ENCODE measurements at regions not wholly inside any gene's neighbourhood (a gene's known extent, or its start where the extent isn't known, plus 50 kb on each side); places are given as distances from the start of the nearest gene placed in this dataset.

- FAIRE-seq (no peak), DNase-seq (ENCODE audit: low read depth, low spot score) (no peak)
- Histone ChIP-seq H3K36me3 (ENCODE audit: control insufficient read depth in 2 of 2, extremely low read depth in 1 of 2, insufficient read depth in 2 of 2, low read length in 2 of 2) (no peaks in the 10 kb centered on the region), H4K20me1 (replicated peaks; ENCODE audit: control insufficient read depth, extremely low read depth, insufficient read depth, low read length) (no peaks in the 10 kb centered on the region), H3K9me3 (replicated peaks; ENCODE audit: control insufficient read depth, insufficient read depth, low read length) (no peaks in the 10 kb centered on the region), H3K4me2 (ENCODE audit: insufficient read depth, low read length) (no peak overlapping the region), H3K4me1 (ENCODE audit: control insufficient read depth, extremely low read depth, insufficient read depth, low read length) (no peaks in the 10 kb centered on the region), H2AFZ (ENCODE audit: low read depth, low read length) (no peak overlapping the region), H3K9ac (replicated peaks; ENCODE audit: extremely low read depth, insufficient read depth, low read length) (no peak overlapping the region), H3K79me2 (ENCODE audit: control insufficient read depth, insufficient read depth, low read length) (no peaks in the 10 kb centered on the region), H3K4me3 (replicated peaks in 1 of 3; ENCODE audit: insufficient read depth in 1 of 3, low read depth in 1 of 3, low read length in 3 of 3) (no peak overlapping the region), H3K27me3 (ENCODE audit: control insufficient read depth in 2 of 2, insufficient read depth in 2 of 2, low read length in 2 of 2) (no peaks in the 10 kb centered on the region), H3K27ac (ENCODE audit: insufficient read depth, low read depth, low read length) (no peak overlapping the region), H3K9me1 (replicated peaks; ENCODE audit: control insufficient read depth, extremely low read depth, insufficient read depth, low read length) (no peaks in the 10 kb centered on the region)
- BruUV-seq (replicated peaks), result no TSS peak
- TF ChIP-seq EZH2 (IDR thresholded peaks at IDR 0.05; ENCODE audit: borderline replicate concordance, low read depth, low read length, severe bottlenecking), result no peak
- TF ChIP-seq GATA2 (IDR thresholded peaks at IDR 0.05; ENCODE audit: insufficient read depth, insufficient read length, low read depth, low read length), result no peak
- no peak for TF ChIP-seq MYC (IDR thresholded peaks at IDR 0.05; ENCODE audit: low read depth, low read length)
- TF ChIP-seq CTCF (IDR thresholded peaks at IDR 0.05; ENCODE audit: extremely low read depth in 1 of 2, insufficient read depth in 1 of 2, low read depth in 1 of 2, low read length in 2 of 2), result no peak
- no peak for TF ChIP-seq JUN (IDR thresholded peaks at IDR 0.05; ENCODE audit: borderline replicate concordance, insufficient read depth, insufficient read length, low read depth)
- no peak for TF ChIP-seq POLR2AphosphoS5 (IDR thresholded peaks at IDR 0.05; ENCODE audit: insufficient read depth, low read depth, low read length)
- TF ChIP-seq POLR2A (IDR thresholded peaks at IDR 0.05; ENCODE audit: low read depth, low read length), result no peak
- ChIA-PET CTCF (no interaction called here), POLR2A (no interaction called here)
- dilution Hi-C loops (cut with MboI; ENCODE audit: extremely low pct_ligation_motif_present, low sequenced_read_pairs) (no loop called here), intact Hi-C loops (cut with micrococcal nuclease) (no loop called here)
Measured at GRCh38 chr5:17360879-17361278, 137.2 kb upstream of the TAF11L2 start.

GRCh38 chr5:17361331-17361730 lies 136.7 kb upstream of the TAF11L2 start:
- H3K27ac ChIP-seq (ENCODE audit: insufficient read depth, low read depth, low read length), result no peak overlapping the region
- intact Hi-C loops (cut with micrococcal nuclease) (no loop called here), dilution Hi-C loops (cut with MboI; ENCODE audit: extremely low pct_ligation_motif_present, low sequenced_read_pairs) (no loop called here)
- no peaks in the 10 kb centered on the region for H3K4me1 ChIP-seq (ENCODE audit: control insufficient read depth, extremely low read depth, insufficient read depth, low read length)
- TF ChIP-seq MAX (IDR thresholded peaks at IDR 0.05; ENCODE audit: insufficient read depth, insufficient read length), result no peak
- no peak for TF ChIP-seq POLR2AphosphoS5 (IDR thresholded peaks at IDR 0.05; ENCODE audit: insufficient read depth, low read depth, low read length)
- TF ChIP-seq MYC (IDR thresholded peaks at IDR 0.05; ENCODE audit: low read depth, low read length), result no peak
- no peak for TF ChIP-seq POLR2A (IDR thresholded peaks at IDR 0.05; ENCODE audit: low read depth, low read length)
- TF ChIP-seq GATA2 (IDR thresholded peaks at IDR 0.05; ENCODE audit: insufficient read depth, insufficient read length, low read depth, low read length), result no peak
- no peak for TF ChIP-seq JUN (IDR thresholded peaks at IDR 0.05; ENCODE audit: borderline replicate concordance, insufficient read depth, insufficient read length, low read depth)
- TF ChIP-seq EZH2 (IDR thresholded peaks at IDR 0.05; ENCODE audit: borderline replicate concordance, low read depth, low read length, severe bottlenecking), result no peak
- TF ChIP-seq CTCF (IDR thresholded peaks at IDR 0.05; ENCODE audit: extremely low read depth in 1 of 2, insufficient read depth in 1 of 2, low read depth in 1 of 2, low read length in 2 of 2), result no peak
- no peak for TF ChIP-seq FOS (IDR thresholded peaks at IDR 0.05; ENCODE audit: borderline replicate concordance, insufficient read depth, low read length)
- DNase-seq (ENCODE audit: low read depth, low spot score) (no peak), FAIRE-seq (no peak)
- POLR2A ChIA-PET, result no interaction called here
- no peaks in the 10 kb centered on the region for H4K20me1 ChIP-seq (replicated peaks; ENCODE audit: control insufficient read depth, extremely low read depth, insufficient read depth, low read length)
- H3K27me3 ChIP-seq (ENCODE audit: control insufficient read depth in 2 of 2, insufficient read depth in 2 of 2, low read length in 2 of 2), result no peaks in the 10 kb centered on the region
- BruUV-seq (replicated peaks), result no TSS peak
- H3K9ac ChIP-seq (replicated peaks; ENCODE audit: extremely low read depth, insufficient read depth, low read length), result no peak overlapping the region
- no peaks in the 10 kb centered on the region for H3K9me1 ChIP-seq (replicated peaks; ENCODE audit: control insufficient read depth, extremely low read depth, insufficient read depth, low read length)
- no peaks in the 10 kb centered on the region for H3K9me3 ChIP-seq (replicated peaks; ENCODE audit: control insufficient read depth, insufficient read depth, low read length)
- no peak overlapping the region for H3K4me3 ChIP-seq (replicated peaks in 1 of 3; ENCODE audit: insufficient read depth in 1 of 3, low read depth in 1 of 3, low read length in 3 of 3)
- H3K4me2 ChIP-seq (ENCODE audit: insufficient read depth, low read length), result no peak overlapping the region
- CTCF ChIA-PET, result no interaction called here
- H3K36me3 ChIP-seq (ENCODE audit: control insufficient read depth in 2 of 2, extremely low read depth in 1 of 2, insufficient read depth in 2 of 2, low read length in 2 of 2), result no peaks in the 10 kb centered on the region
- no peaks in the 10 kb centered on the region for H3K79me2 ChIP-seq (ENCODE audit: control insufficient read depth, insufficient read depth, low read length)
- H2AFZ ChIP-seq (ENCODE audit: low read depth, low read length), result no peak overlapping the region
